Loucy (cell line): ENCODE measurements at regions not wholly inside any gene's neighbourhood (a gene's known extent, or its start where the extent isn't known, plus 50 kb on each side); places are given as distances from the start of the nearest gene placed in this dataset.
A peak's percentile ranks its signal among the peaks of the same experiment; 100 is the strongest.

Experiments
- H2AFZ ChIP-seq: fragments of 200-600 bp; sonication (generic); 2 replicates; pipeline ENCODE4 v1.6.0; 2016; ENCODE audit warnings: antibody characterized with exemption, mild to moderate bottlenecking, low read length, moderate library complexity
- H3F3A ChIP-seq: fragments of 200-600 bp; 2 replicates; pipeline ENCODE4 v1.6.0; 2016; ENCODE audit warnings: antibody characterized with exemption, low read depth, mild to moderate bottlenecking
- H3K27me3 ChIP-seq: fragments of 200-600 bp; sonication (generic); 2 replicates; pipeline ENCODE4 v1.6.1; 2014; ENCODE audit warnings: low read length, mild to moderate bottlenecking; ENCODE audit not compliant: insufficient read depth, poor library complexity, severe bottlenecking
- H3K36me3 ChIP-seq: fragments of 200-600 bp; sonication (generic); 2 replicates; pipeline ENCODE4 v1.6.1; 2016; ENCODE audit warnings: low read length; ENCODE audit not compliant: insufficient read depth
- H3K4me1 ChIP-seq: fragments of 200-600 bp; sonication (generic); 2 replicates; pipeline ENCODE4 v1.5.1; 2014; ENCODE audit warnings: low read length, mild to moderate bottlenecking; ENCODE audit not compliant: insufficient read depth, poor library complexity, severe bottlenecking
- H3K4me2 ChIP-seq: fragments of 200-600 bp; sonication (generic); 2 replicates; pipeline ENCODE4 v1.6.0; 2014; ENCODE audit warnings: antibody characterized with exemption, low read length, low read depth, mild to moderate bottlenecking; ENCODE audit not compliant: poor library complexity, severe bottlenecking
- H3K4me3 ChIP-seq: fragments of 200-600 bp; sonication (generic); 2 replicates; pipeline ENCODE4 v1.5.1; 2014; ENCODE audit warnings: low read length, mild to moderate bottlenecking, mixed read lengths; ENCODE audit not compliant: poor library complexity, severe bottlenecking
- H3K79me2 ChIP-seq: fragments of 200-600 bp; sonication (generic); 2 replicates; pipeline ENCODE4 v1.6.1; 2014; ENCODE audit warnings: low read length; ENCODE audit not compliant: insufficient read depth
- H3K9ac ChIP-seq: fragments of 200-600 bp; sonication (generic); 2 replicates; pipeline ENCODE4 v1.6.0; 2014; ENCODE audit warnings: mild to moderate bottlenecking, low read depth, low read length, moderate library complexity; ENCODE audit not compliant: poor library complexity, severe bottlenecking
- H3K9me2 ChIP-seq: fragments of 200-600 bp; sonication (generic); replicated peaks from 2 replicates; pipeline ENCODE4 v1.6.1; 2016; ENCODE audit warnings: low read depth, low read length, mixed read lengths
- H3K9me3 ChIP-seq: fragments of 200-600 bp; sonication (generic); 2 replicates; pipeline ENCODE4 v1.6.1; 2014; ENCODE audit warnings: mild to moderate bottlenecking, antibody characterized with exemption, low read length, low read depth; ENCODE audit not compliant: insufficient read depth
- H4K20me1 ChIP-seq: fragments of 200-600 bp; sonication (generic); 2 replicates; pipeline ENCODE4 v1.6.0; 2014; ENCODE audit warnings: antibody characterized with exemption, low read length, mild to moderate bottlenecking; ENCODE audit not compliant: insufficient read depth, poor library complexity, severe bottlenecking
- EZH2phosphoT487 ChIP-seq: fragments of 200-600 bp; IDR thresholded peaks from 2 replicates; pipeline ENCODE4 v1.6.1; 2018; ENCODE audit warnings: antibody characterized with exemption, mild to moderate bottlenecking, moderate library complexity, borderline replicate concordance
- TF ChIP-seq, protein P1 (sequence below): fragments of 200-600 bp; sonication (generic); conservative IDR thresholded peaks from 2 replicates; pipeline ENCODE4 v1.5.1; 2014; ENCODE audit warnings: mild to moderate bottlenecking, antibody characterized with exemption, low read length

DNA sequence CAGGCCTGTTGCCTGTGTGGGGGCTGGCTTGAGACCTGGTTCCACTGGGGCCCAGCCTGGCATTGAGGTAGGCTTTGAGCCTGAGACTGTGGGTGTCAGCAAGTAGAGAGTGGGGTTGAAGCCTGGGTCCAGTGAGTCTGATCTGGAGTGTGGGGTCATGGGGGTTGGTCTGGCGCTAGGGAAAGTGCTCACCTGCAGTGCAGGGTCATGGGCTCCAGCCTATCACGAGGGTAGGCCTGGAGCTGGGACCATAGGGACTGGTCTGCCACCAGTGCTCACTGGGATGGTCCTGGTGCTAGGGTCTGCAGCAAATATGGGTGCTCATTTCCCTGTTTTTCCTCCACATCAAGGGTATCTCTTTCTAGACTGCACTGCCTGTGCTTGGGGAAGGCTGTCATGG, 95.4 kb upstream of the KLF14 start:
- H4K20me1 ChIP-seq: no peaks in the 10 kb centered on the region
- H3K4me1 ChIP-seq: no peaks in the 10 kb centered on the region
- no peak overlapping the region for H2AFZ ChIP-seq
- TF ChIP-seq EZH2phosphoT487: no peak
- TF ChIP-seq, protein P1, sequence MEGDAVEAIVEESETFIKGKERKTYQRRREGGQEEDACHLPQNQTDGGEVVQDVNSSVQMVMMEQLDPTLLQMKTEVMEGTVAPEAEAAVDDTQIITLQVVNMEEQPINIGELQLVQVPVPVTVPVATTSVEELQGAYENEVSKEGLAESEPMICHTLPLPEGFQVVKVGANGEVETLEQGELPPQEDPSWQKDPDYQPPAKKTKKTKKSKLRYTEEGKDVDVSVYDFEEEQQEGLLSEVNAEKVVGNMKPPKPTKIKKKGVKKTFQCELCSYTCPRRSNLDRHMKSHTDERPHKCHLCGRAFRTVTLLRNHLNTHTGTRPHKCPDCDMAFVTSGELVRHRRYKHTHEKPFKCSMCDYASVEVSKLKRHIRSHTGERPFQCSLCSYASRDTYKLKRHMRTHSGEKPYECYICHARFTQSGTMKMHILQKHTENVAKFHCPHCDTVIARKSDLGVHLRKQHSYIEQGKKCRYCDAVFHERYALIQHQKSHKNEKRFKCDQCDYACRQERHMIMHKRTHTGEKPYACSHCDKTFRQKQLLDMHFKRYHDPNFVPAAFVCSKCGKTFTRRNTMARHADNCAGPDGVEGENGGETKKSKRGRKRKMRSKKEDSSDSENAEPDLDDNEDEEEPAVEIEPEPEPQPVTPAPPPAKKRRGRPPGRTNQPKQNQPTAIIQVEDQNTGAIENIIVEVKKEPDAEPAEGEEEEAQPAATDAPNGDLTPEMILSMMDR: no peak
- H3K9ac ChIP-seq: no peak overlapping the region
- no peaks in the 10 kb centered on the region for H3K79me2 ChIP-seq
- H3F3A ChIP-seq: no peaks in the 10 kb centered on the region
- H3K9me2 ChIP-seq: no peaks in the 10 kb centered on the region
- no peaks in the 10 kb centered on the region for H3K36me3 ChIP-seq
- H3K4me3 ChIP-seq: no peak overlapping the region
- peaks cover 4% of the 10 kb centered on the region for H3K27me3 ChIP-seq
- no peak overlapping the region for H3K4me2 ChIP-seq
- H3K9me3 ChIP-seq: peaks cover 2% of the 10 kb centered on the region; the same call in 1 of the 2 replicates

DNA sequence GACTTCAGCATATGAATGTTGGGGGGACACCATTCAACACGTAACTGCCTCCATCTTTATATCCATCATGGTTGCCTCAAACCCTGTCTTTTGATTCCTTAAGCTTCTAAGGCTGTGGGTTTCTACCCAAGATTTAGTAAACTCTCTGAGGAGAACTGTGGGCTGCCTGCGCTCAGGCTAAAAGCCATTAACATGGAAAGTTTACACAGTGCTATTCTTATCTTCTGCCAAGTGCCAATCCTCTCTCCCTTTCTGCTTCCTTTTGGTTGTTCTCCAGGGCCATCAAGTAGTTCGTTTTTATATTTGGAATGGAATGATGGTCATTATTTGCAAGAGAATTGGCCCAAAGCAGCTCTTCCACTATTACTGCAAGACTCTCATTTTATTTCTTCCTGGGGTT, 97.3 kb upstream of the KLF14 start:
- Histone ChIP-seq H3K79me2 (no peaks in the 10 kb centered on the region), H3K4me2 (no peak overlapping the region), H3K9me3 (no peaks in the 10 kb centered on the region), H3K27me3 (peaks cover 4% of the 10 kb centered on the region), H3K4me1 (peaks cover 2% of the 10 kb centered on the region), H3K36me3 (no peaks in the 10 kb centered on the region), H3K9me2 (no peaks in the 10 kb centered on the region), H4K20me1 (no peaks in the 10 kb centered on the region), H3F3A (no peaks in the 10 kb centered on the region), H3K4me3 (no peak overlapping the region), H3K9ac (no peak overlapping the region), H2AFZ (no peak overlapping the region)
- TF ChIP-seq, protein P1: no peak
- no peak for TF ChIP-seq EZH2phosphoT487

DNA sequence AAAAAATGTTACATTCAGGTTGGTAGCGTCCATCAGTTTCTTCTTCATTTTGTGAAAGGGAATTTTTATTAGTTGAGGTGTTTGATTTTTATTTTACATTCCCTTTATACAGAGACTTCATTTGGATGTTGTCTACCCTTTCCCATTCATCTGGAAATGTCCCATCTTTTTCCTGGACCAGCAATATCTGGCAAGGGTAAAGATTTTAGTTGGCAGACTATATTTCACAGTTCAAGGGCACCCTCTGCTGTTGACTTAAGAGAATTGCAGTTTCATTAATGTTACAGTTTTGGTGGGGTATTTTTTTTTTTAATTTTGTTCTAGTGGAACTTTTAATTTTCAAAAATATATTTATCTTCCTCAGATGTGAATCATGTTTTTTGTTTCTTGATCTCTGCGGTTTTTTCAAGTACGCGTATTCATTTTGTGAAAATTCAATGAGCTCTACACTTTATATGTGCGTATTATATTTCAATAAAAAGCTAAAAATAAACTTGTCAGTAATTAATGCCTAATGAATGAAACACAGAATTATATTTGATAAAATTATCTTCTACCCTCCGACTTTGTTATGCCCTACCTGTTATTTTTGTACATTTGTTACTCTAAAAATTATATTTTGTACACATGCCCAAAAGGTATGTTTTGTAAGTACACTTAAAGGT, 97.9 kb upstream of the KLF14 start:
- Histone ChIP-seq H2AFZ (no peak overlapping the region), H3K4me2 (no peak overlapping the region), H3K36me3 (no peaks in the 10 kb centered on the region), H4K20me1 (no peaks in the 10 kb centered on the region), H3K9ac (no peak overlapping the region), H3F3A (no peaks in the 10 kb centered on the region), H3K27me3 (peaks cover 4% of the 10 kb centered on the region), H3K4me1 (peaks cover 3% of the 10 kb centered on the region), H3K4me3 (no peak overlapping the region), H3K79me2 (no peaks in the 10 kb centered on the region), H3K9me2 (no peaks in the 10 kb centered on the region), H3K9me3 (no peaks in the 10 kb centered on the region)
- no peak for TF ChIP-seq EZH2phosphoT487
- TF ChIP-seq, protein P1: peak; percentile 88
